ENCODE measurements at regions not wholly inside any gene's neighbourhood (a gene's known extent, or its start where the extent isn't known, plus 50 kb on each side); places are given as distances from the start of the nearest gene placed in this dataset.

DNA sequence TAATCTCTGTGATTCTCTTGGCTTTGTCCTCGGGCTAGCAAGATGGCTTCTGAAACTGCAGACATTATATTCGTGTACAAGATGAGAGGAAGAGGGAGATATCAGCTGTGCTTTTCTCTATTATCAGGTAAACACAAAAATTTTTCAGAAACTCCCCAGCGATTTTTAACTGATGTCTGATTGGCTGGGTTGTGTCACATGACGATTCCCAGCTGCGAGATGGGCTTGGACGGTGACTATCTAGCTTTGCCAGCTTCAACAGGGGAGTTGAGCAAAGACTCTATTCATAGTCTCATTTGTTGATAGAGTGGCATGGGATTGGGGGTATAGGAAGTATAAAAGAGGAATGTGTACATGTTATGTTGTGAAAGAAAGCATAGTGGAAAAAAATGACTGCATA lies 248.8 kb upstream of the AZI2 start:
- Histone ChIP-seq H3K27me3 (ENCODE audit: low read length) (peaks cover 46% of the 10 kb centered on the region), H4K20me1 (ENCODE audit: low read length) (no peaks in the 10 kb centered on the region), H3K36me3 (ENCODE audit: low read depth, low read length) (no peaks in the 10 kb centered on the region), H3K4me1 (ENCODE audit: insufficient read depth, low read length) (no peaks in the 10 kb centered on the region), H3K9me2 (replicated peaks; ENCODE audit: low read length) (no peaks in the 10 kb centered on the region), H3K9me3 (ENCODE audit: low read length) (no peaks in the 10 kb centered on the region), H3F3A (ENCODE audit: low read length, unreplicated experiment) (no peaks in the 10 kb centered on the region), H3K4me3 (ENCODE audit: low read length) (no peak overlapping the region), H3K27ac (ENCODE audit: low read length) (no peak overlapping the region), H3K9ac (ENCODE audit: low read length) (no peak overlapping the region), H3K4me2 (ENCODE audit: low read length) (no peak overlapping the region), H3K79me2 (ENCODE audit: low read length) (no peaks in the 10 kb centered on the region), H2AFZ (ENCODE audit: low read length) (no peak overlapping the region)
- TF ChIP-seq, protein P1, sequence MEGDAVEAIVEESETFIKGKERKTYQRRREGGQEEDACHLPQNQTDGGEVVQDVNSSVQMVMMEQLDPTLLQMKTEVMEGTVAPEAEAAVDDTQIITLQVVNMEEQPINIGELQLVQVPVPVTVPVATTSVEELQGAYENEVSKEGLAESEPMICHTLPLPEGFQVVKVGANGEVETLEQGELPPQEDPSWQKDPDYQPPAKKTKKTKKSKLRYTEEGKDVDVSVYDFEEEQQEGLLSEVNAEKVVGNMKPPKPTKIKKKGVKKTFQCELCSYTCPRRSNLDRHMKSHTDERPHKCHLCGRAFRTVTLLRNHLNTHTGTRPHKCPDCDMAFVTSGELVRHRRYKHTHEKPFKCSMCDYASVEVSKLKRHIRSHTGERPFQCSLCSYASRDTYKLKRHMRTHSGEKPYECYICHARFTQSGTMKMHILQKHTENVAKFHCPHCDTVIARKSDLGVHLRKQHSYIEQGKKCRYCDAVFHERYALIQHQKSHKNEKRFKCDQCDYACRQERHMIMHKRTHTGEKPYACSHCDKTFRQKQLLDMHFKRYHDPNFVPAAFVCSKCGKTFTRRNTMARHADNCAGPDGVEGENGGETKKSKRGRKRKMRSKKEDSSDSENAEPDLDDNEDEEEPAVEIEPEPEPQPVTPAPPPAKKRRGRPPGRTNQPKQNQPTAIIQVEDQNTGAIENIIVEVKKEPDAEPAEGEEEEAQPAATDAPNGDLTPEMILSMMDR (conservative IDR thresholded peaks at IDR 0.05; ENCODE audit: low read depth, low read length) = no peak
- TF ChIP-seq EZH2 (IDR thresholded peaks at IDR 0.05; ENCODE audit: low read length, unreplicated experiment) (no peak), EZH2phosphoT487 (IDR thresholded peaks at IDR 0.05; ENCODE audit: borderline replicate concordance, low read length) (no peak)
- ChIA-PET POLR2A (ENCODE audit: unreplicated experiment) (no interaction called here), CTCF (no interaction called here)
- no peak for DNase-seq
- no peak for ATAC-seq
- intact Hi-C loops (cut with micrococcal nuclease) = loop anchor here (10.0 kb wide), 1 partner anchor 127 kb away; no protein-coding TSS in a partner anchor
- no TSS peak for BruUV-seq (replicated peaks)

DNA sequence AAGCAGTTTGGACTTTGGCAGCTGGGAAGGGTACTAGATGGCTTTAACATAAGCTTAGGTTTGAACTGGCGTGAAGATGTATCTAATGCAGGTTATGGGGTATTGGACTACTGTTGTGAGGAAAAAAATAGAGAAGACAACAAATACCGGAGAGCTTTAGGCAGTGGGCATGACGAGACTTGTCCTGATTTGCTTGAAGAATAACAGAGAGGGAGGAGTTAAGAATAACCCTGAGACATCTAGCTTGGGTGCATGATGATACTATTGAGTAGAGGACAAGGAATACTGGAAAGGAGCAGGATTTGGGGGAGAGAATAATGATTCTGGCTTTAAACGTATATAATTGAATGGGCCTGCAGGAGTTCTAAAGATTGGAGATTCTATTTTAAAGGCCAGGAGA lies 249.5 kb upstream of the AZI2 start:
- intact Hi-C loops (cut with micrococcal nuclease) = loop anchor here (10.0 kb wide), 1 partner anchor 127 kb away; no protein-coding TSS in a partner anchor
- ATAC-seq (no peak), DNase-seq (no peak)
- Histone ChIP-seq H3K9me3 (ENCODE audit: low read length) (no peaks in the 10 kb centered on the region), H3K79me2 (ENCODE audit: low read length) (no peaks in the 10 kb centered on the region), H3K9me2 (replicated peaks; ENCODE audit: low read length) (no peaks in the 10 kb centered on the region), H3K4me3 (ENCODE audit: low read length) (no peak overlapping the region), H3K9ac (ENCODE audit: low read length) (no peak overlapping the region), H2AFZ (ENCODE audit: low read length) (no peak overlapping the region), H3K4me2 (ENCODE audit: low read length) (no peak overlapping the region), H3K27ac (ENCODE audit: low read length) (no peak overlapping the region), H3K4me1 (ENCODE audit: insufficient read depth, low read length) (no peaks in the 10 kb centered on the region), H3F3A (ENCODE audit: low read length, unreplicated experiment) (no peaks in the 10 kb centered on the region), H3K36me3 (ENCODE audit: low read depth, low read length) (no peaks in the 10 kb centered on the region), H4K20me1 (ENCODE audit: low read length) (no peaks in the 10 kb centered on the region), H3K27me3 (ENCODE audit: low read length) (peaks cover 44% of the 10 kb centered on the region)
- ChIA-PET POLR2A (ENCODE audit: unreplicated experiment) (no interaction called here), CTCF (no interaction called here)
- no TSS peak for BruUV-seq (replicated peaks)
- TF ChIP-seq EZH2 (IDR thresholded peaks at IDR 0.05; ENCODE audit: low read length, unreplicated experiment) = no peak
- no peak for TF ChIP-seq EZH2phosphoT487 (IDR thresholded peaks at IDR 0.05; ENCODE audit: borderline replicate concordance, low read length)

DNA sequence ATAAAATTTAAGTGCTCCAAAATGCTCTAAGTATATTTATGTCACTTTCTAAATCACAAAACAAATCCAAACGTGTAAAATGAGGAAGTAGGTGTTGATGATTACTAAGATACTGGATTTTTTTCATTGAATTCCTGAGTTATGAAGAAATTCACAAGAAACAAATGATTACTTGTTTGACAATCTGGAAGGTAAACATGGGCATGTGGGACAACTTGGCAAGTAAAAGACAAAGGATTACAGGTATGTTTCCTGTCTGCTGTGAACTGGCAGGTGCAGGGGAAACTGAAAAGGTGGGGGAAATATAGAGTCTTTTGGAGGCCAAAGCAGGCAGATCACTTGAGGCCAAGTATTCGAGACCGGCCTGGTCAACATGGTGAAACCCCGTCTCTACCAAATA lies 252.7 kb upstream of the AZI2 start:
- Histone ChIP-seq H3K27ac (ENCODE audit: low read length) (no peak overlapping the region), H3K36me3 (ENCODE audit: low read depth, low read length) (no peaks in the 10 kb centered on the region), H3K27me3 (ENCODE audit: low read length) (peaks cover 63% of the 10 kb centered on the region), H3K4me1 (ENCODE audit: insufficient read depth, low read length) (no peaks in the 10 kb centered on the region), H3K79me2 (ENCODE audit: low read length) (no peaks in the 10 kb centered on the region), H3F3A (ENCODE audit: low read length, unreplicated experiment) (no peaks in the 10 kb centered on the region), H3K4me3 (ENCODE audit: low read length) (no peak overlapping the region), H4K20me1 (ENCODE audit: low read length) (no peaks in the 10 kb centered on the region), H3K9ac (ENCODE audit: low read length) (no peak overlapping the region), H2AFZ (ENCODE audit: low read length) (no peak overlapping the region), H3K9me3 (ENCODE audit: low read length) (no peaks in the 10 kb centered on the region), H3K9me2 (replicated peaks; ENCODE audit: low read length) (no peaks in the 10 kb centered on the region), H3K4me2 (ENCODE audit: low read length) (no peak overlapping the region)
- TF ChIP-seq EZH2 (IDR thresholded peaks at IDR 0.05; ENCODE audit: low read length, unreplicated experiment) (no peak), EZH2phosphoT487 (IDR thresholded peaks at IDR 0.05; ENCODE audit: borderline replicate concordance, low read length) (no peak)
- TF ChIP-seq, protein P1 (conservative IDR thresholded peaks at IDR 0.05; ENCODE audit: low read depth, low read length) = no peak
- intact Hi-C loops (cut with micrococcal nuclease) = no loop called here
- CTCF ChIA-PET = no interaction called here
- DNase-seq (no peak), ATAC-seq (no peak)
- POLR2A ChIA-PET (ENCODE audit: unreplicated experiment) = no interaction called here
- no TSS peak for BruUV-seq (replicated peaks)
